Loucy (cell line): ENCODE measurements at regions not wholly inside any gene's neighbourhood (a gene's known extent, or its start where the extent isn't known, plus 50 kb on each side); places are given as distances from the start of the nearest gene placed in this dataset.

Experiments used
- EZH2phosphoT487 ChIP-seq: fragments of 200-600 bp; IDR thresholded peaks from 2 replicates; pipeline ENCODE4 v1.6.1; 2018; ENCODE audit warnings: antibody characterized with exemption, mild to moderate bottlenecking, moderate library complexity, borderline replicate concordance
- TF ChIP-seq, protein P1 (sequence below): fragments of 200-600 bp; sonication (generic); conservative IDR thresholded peaks from 2 replicates; pipeline ENCODE4 v1.5.1; 2014; ENCODE audit warnings: mild to moderate bottlenecking, antibody characterized with exemption, low read length

- TF ChIP-seq, protein P1, sequence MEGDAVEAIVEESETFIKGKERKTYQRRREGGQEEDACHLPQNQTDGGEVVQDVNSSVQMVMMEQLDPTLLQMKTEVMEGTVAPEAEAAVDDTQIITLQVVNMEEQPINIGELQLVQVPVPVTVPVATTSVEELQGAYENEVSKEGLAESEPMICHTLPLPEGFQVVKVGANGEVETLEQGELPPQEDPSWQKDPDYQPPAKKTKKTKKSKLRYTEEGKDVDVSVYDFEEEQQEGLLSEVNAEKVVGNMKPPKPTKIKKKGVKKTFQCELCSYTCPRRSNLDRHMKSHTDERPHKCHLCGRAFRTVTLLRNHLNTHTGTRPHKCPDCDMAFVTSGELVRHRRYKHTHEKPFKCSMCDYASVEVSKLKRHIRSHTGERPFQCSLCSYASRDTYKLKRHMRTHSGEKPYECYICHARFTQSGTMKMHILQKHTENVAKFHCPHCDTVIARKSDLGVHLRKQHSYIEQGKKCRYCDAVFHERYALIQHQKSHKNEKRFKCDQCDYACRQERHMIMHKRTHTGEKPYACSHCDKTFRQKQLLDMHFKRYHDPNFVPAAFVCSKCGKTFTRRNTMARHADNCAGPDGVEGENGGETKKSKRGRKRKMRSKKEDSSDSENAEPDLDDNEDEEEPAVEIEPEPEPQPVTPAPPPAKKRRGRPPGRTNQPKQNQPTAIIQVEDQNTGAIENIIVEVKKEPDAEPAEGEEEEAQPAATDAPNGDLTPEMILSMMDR = no peak
- no peak for TF ChIP-seq EZH2phosphoT487
Measured at GRCh38 chr4:137333031-137333430, 199.3 kb downstream of the PCDH18 start.
